ENCODE measurements at regions not wholly inside any gene's neighbourhood (a gene's known extent, or its start where the extent isn't known, plus 50 kb on each side); places are given as distances from the start of the nearest gene placed in this dataset.

DNA sequence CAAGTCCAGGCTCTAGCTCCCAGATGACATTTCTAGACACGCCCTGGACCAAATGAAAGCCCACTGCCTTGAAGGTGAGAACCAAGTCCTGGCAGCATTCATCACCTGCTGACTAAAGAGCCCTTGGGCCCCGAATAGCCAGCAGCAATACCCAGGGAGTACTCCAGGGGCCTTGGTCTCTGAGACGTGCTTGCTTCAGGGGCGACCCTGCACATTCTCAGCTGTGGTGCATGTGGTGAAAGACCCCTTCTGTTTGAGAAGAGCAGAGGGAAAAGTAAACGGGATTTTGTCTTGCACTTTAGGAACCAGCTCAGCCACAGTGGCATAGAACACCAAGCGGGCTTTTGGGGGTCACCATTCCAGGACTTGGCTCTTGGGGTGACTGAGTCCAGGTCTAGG, 260.5 kb upstream of the MYT1L start:
- in situ Hi-C loops (cut with MboI; ENCODE audit: low pct_ligation_motif_present in 1 of 4, low pct_unique_long_range_greater_than_20kb in 1 of 4, low sequenced_read_pairs in 3 of 4): no loop called here
- Histone ChIP-seq H3K27me3 (no peaks in the 10 kb centered on the region), H3K9me3 (no peaks in the 10 kb centered on the region), H3K27ac (no peak overlapping the region), H3K36me3 (no peaks in the 10 kb centered on the region), H3K4me3 (no peak overlapping the region), H3K4me1 (no peaks in the 10 kb centered on the region)
- DNase-seq: no peak
- TF ChIP-seq POLR2A (IDR thresholded peaks at IDR 0.05): no peak
- TF ChIP-seq POLR2AphosphoS5 (IDR thresholded peaks at IDR 0.05): no peak
- no peak for TF ChIP-seq EP300 (IDR thresholded peaks at IDR 0.05; ENCODE audit: low read depth)
- TF ChIP-seq, protein P1, sequence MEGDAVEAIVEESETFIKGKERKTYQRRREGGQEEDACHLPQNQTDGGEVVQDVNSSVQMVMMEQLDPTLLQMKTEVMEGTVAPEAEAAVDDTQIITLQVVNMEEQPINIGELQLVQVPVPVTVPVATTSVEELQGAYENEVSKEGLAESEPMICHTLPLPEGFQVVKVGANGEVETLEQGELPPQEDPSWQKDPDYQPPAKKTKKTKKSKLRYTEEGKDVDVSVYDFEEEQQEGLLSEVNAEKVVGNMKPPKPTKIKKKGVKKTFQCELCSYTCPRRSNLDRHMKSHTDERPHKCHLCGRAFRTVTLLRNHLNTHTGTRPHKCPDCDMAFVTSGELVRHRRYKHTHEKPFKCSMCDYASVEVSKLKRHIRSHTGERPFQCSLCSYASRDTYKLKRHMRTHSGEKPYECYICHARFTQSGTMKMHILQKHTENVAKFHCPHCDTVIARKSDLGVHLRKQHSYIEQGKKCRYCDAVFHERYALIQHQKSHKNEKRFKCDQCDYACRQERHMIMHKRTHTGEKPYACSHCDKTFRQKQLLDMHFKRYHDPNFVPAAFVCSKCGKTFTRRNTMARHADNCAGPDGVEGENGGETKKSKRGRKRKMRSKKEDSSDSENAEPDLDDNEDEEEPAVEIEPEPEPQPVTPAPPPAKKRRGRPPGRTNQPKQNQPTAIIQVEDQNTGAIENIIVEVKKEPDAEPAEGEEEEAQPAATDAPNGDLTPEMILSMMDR (IDR thresholded peaks at IDR 0.05): no peak
- intact Hi-C loops (cut with DNase I; ENCODE audit: low total_unique reads): no loop called here
- 62% methylated on average over 6 of the region's 6 CpGs; no CpG with 5 or more reads in 1 of the 2 donors for WGBS, 2 donors (ENCODE audit: low coverage in 1 of 2)

DNA sequence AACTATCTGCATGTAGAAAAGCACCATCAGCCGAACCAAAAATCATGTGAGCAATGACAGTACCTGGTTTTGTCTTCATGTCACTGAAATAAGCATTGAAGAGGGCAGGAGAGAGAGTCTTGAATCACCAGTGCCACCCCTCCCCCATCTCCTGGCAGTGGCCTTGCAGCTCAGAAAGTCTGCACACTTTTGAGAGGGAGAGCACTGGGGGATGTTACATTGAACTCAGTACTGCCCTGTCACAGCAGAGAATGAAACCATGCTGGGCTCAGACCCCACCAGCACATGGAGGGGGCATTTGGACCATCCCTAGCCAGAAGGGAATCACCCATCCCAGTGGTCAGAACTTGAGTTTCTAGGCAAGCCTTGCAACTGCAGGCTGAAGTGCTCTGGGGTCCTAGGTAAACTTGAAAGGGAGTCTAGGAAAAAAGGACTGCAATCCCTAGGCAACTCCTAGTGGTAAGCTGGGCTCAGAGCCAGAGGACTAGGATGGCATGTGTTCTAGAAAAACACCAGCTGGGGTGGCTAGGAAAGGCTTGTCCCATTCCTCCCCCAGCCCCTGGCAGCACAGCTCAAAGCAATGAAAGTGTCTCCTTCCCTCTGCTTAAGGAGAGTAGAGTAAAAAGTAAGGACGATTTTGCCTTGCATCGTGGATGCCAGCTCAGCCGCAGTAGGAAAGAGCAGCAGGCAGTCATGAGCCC, 259.9 kb upstream of the MYT1L start:
- in situ Hi-C loops (cut with MboI; ENCODE audit: low pct_ligation_motif_present in 1 of 4, low pct_unique_long_range_greater_than_20kb in 1 of 4, low sequenced_read_pairs in 3 of 4) (no loop called here), intact Hi-C loops (cut with DNase I; ENCODE audit: low total_unique reads) (no loop called here)

DNA sequence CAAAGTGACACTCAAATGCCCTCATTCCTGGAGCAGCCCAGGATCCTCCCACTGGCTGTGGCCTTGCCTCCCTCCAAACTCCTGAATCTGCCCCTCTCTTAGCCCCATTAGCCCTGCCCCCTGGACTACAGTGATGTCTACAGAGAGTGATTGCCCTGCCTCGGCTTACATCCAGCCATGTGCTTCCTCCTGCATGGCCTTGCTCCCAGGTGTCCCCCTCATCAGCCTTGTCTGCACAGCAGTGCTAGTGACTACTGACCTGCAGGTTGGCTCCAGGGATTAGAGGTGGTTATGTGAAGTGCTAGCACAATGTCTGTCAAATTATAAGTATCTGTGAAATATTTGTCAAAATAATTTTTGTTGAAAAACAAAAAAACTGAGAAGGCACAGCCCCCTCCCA, 259.1 kb upstream of the MYT1L start:
- no peak for TF ChIP-seq POLR2A (IDR thresholded peaks at IDR 0.05)
- TF ChIP-seq POLR2AphosphoS5 (IDR thresholded peaks at IDR 0.05): no peak
- TF ChIP-seq, protein P1 (IDR thresholded peaks at IDR 0.05): no peak
- no peak for TF ChIP-seq EP300 (IDR thresholded peaks at IDR 0.05; ENCODE audit: low read depth)
- no peaks in the 10 kb centered on the region for H3K4me1 ChIP-seq
- intact Hi-C loops (cut with DNase I; ENCODE audit: low total_unique reads): no loop called here
- no peak overlapping the region for H3K27ac ChIP-seq
- no peak for DNase-seq
- no peaks in the 10 kb centered on the region for H3K27me3 ChIP-seq
- H3K4me3 ChIP-seq: no peak overlapping the region
- no peaks in the 10 kb centered on the region for H3K9me3 ChIP-seq
- no peaks in the 10 kb centered on the region for H3K36me3 ChIP-seq
- in situ Hi-C loops (cut with MboI; ENCODE audit: low pct_ligation_motif_present in 1 of 4, low pct_unique_long_range_greater_than_20kb in 1 of 4, low sequenced_read_pairs in 3 of 4): no loop called here
- 40 to 80% methylated on average over 1 of the region's 1 CpG for WGBS, 2 donors (ENCODE audit: low coverage in 1 of 2)

More for the DNA sequence above, 259.9 kb upstream of the MYT1L start:
- WGBS, 2 donors (ENCODE audit: low coverage in 1 of 2): 75% methylated on average over 4 of the region's 4 CpGs; no CpG with 5 or more reads in 1 of the 2 donors
- no peaks in the 10 kb centered on the region for H3K36me3 ChIP-seq
- H3K4me3 ChIP-seq: no peak overlapping the region
- H3K27me3 ChIP-seq: no peaks in the 10 kb centered on the region
- no peak for DNase-seq
- no peaks in the 10 kb centered on the region for H3K4me1 ChIP-seq
- no peak overlapping the region for H3K27ac ChIP-seq
- no peak for TF ChIP-seq POLR2AphosphoS5 (IDR thresholded peaks at IDR 0.05)
- TF ChIP-seq, protein P1 (IDR thresholded peaks at IDR 0.05): no peak
- TF ChIP-seq EP300 (IDR thresholded peaks at IDR 0.05; ENCODE audit: low read depth): no peak
- TF ChIP-seq POLR2A (IDR thresholded peaks at IDR 0.05): no peak
- no peaks in the 10 kb centered on the region for H3K9me3 ChIP-seq

DNA sequence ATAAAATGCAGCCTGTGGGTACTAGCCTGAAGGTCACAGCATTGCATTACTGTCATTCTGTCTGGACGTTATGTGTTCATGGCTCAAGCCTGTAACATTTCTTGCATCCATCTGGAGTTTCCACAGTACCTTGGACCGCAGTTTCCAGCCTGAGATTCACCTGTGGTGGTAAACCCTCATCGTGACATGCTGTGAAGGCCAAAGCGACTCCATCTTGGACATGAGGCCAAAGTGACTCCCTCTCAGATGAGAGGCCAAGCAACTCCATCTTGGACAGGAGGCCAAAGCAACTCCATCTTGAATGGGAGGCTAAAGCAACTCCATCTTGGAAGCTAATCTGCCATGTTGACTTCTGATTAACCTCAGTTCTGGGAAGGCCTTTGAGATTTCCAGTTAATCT, 257.7 kb upstream of the MYT1L start:
- no peak for DNase-seq
- Histone ChIP-seq H3K4me1 (no peaks in the 10 kb centered on the region), H3K4me3 (no peak overlapping the region), H3K27ac (no peak overlapping the region), H3K27me3 (no peaks in the 10 kb centered on the region), H3K9me3 (no peaks in the 10 kb centered on the region), H3K36me3 (no peaks in the 10 kb centered on the region)
- in situ Hi-C loops (cut with MboI; ENCODE audit: low pct_ligation_motif_present in 1 of 4, low pct_unique_long_range_greater_than_20kb in 1 of 4, low sequenced_read_pairs in 3 of 4): no loop called here
- TF ChIP-seq POLR2AphosphoS5 (IDR thresholded peaks at IDR 0.05): no peak
- no peak for TF ChIP-seq POLR2A (IDR thresholded peaks at IDR 0.05)
- TF ChIP-seq, protein P1 (IDR thresholded peaks at IDR 0.05): no peak
- no peak for TF ChIP-seq EP300 (IDR thresholded peaks at IDR 0.05; ENCODE audit: low read depth)
- intact Hi-C loops (cut with DNase I; ENCODE audit: low total_unique reads): no loop called here
- 58% methylated on average over 4 of the region's 4 CpGs; no CpG with 5 or more reads in 1 of the 2 donors for WGBS, 2 donors (ENCODE audit: low coverage in 1 of 2)
